K562 (cell line): ENCODE measurements at regions not wholly inside any gene's neighbourhood (a gene's known extent, or its start where the extent isn't known, plus 50 kb on each side); places are given as distances from the start of the nearest gene placed in this dataset.

Experiments
- TAF1 ChIP-seq: IDR thresholded peaks from 2 replicates; pipeline ENCODE4 v1.6.1; 2011; ENCODE audit warnings: mild to moderate bottlenecking, low read length, moderate library complexity; ENCODE audit not compliant: insufficient read depth, control insufficient read depth, severe bottlenecking; ENCODE audit errors: extremely low read depth
- TCF7L2 ChIP-seq: fragments of 150-350 bp; IDR thresholded peaks from 2 replicates; pipeline ENCODE4 v1.6.1; 2016; ENCODE audit warnings: low read depth, mild to moderate bottlenecking, low read length, moderate library complexity
- YBX1 ChIP-seq: fragments of 450-650 bp; IDR thresholded peaks from 2 replicates; pipeline ENCODE4 v1.7.1; 2016; ENCODE audit warnings: mild to moderate bottlenecking
- TF ChIP-seq, protein P1 (sequence below), 2 experiments: fragments of 450-650 bp; IDR thresholded peaks; 2 replicates each; pipeline ENCODE4 v1.6.1; 2016; ENCODE audit warnings: mild to moderate bottlenecking in 2 of 2, borderline replicate concordance in 1 of 2, low read depth in 1 of 2, moderate library complexity in 1 of 2

DNA sequence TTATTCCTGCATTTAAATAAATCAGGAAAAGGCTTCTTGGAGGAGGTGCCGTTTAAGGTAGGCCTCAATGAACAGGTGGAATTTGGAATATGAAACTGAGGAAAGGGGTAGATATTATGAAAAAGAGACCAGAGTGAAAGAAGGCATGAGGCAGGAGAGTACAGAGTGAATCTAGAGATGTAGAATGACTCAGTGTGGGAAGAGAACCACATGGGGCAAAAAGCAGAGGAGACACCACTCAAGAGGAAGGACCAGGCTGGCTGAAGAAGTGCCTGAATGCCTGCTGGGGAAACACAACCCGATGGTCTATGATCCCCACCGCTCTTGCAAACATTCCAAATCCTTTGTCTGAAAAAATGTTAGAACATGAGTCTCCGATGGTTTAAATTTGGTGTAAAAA lies 1134.1 kb downstream of the VRK1 start (continued):
- TF ChIP-seq, protein P1, sequence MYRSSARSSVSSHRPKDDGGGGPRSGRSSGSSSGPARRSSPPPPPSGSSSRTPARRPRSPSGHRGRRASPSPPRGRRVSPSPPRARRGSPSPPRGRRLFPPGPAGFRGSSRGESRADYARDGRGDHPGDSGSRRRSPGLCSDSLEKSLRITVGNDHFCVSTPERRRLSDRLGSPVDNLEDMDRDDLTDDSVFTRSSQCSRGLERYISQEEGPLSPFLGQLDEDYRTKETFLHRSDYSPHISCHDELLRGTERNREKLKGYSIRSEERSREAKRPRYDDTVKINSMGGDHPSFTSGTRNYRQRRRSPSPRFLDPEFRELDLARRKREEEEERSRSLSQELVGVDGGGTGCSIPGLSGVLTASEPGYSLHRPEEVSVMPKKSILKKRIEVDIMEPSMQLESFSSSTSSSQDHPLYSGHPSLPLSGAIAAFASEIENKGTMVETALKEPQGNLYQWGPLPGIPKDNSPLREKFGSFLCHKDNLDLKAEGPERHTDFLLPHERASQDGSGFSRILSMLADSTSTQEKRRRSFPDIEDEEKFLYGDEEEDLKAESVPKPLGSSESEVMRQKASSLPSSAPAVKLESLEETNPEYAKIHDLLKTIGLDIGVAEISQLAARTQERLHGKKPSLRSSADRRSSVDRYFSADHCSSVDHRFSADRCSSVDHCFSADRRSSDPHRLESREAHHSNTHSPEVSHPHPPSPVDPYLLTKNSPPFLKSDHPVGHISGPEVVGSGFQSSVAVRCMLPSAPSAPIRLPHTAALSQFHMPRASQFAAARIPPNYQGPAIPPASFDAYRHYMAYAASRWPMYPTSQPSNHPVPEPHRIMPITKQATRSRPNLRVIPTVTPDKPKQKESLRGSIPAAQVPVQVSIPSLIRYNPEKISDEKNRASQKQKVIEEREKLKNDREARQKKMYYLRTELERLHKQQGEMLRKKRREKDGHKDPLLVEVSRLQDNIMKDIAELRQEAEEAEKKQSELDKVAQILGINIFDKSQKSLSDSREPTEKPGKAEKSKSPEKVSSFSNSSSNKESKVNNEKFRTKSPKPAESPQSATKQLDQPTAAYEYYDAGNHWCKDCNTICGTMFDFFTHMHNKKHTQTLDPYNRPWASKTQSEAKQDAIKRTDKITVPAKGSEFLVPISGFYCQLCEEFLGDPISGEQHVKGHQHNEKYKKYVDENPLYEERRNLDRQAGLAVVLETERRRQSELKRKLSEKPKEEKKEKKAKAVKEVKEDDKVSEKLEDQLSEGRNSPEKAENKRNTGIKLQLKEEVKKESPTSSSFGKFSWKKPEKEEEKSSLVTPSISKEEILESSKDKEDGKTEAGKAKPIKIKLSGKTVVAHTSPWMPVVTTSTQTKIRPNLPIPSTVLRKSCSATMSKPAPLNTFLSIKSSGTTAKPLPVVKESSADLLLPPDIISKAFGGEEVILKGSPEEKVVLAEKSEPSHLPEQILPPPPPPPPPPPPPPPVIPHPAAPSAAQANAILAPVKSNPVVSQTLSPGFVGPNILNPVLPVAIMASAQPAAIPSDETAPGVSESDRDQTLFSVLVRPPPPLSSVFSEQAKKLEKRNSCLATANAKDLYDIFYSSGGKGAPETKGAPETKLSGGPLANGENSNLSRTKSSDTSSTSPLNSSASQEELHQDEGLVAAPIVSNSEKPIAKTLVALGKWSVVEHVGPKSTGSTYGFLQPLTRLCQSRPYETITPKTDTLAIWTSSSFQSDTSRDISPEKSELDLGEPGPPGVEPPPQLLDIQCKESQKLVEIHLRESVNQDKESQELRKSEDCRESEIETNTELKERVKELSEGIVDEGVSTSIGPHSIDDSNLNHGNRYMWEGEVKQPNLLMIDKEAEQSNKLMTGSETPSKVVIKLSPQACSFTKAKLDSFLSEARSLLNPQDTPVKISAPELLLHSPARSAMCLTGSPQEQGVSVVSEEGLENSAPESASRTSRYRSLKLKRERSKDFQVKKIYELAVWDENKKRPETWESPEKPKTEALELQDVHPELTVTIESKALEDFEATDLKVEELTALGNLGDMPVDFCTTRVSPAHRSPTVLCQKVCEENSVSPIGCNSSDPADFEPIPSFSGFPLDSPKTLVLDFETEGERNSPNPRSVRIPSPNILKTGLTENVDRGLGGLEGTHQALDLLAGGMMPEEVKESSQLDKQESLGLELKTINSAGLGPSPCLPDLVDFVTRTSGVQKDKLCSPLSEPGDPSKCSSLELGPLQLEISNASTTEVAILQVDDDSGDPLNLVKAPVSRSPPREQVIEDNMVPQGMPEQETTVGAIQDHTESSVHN (IDR thresholded peaks at IDR 0.05; ENCODE audit: borderline replicate concordance in 1 of 2, low read depth in 1 of 2): no peak
- TF ChIP-seq YBX1 (no peak), TCF7L2 (no peak), TAF1 (no peak)
